ENCODE measurements at regions not wholly inside any gene's neighbourhood (a gene's known extent, or its start where the extent isn't known, plus 50 kb on each side); places are given as distances from the start of the nearest gene placed in this dataset.
A peak's percentile ranks its signal among the peaks of the same experiment; 100 is the strongest.

DNA sequence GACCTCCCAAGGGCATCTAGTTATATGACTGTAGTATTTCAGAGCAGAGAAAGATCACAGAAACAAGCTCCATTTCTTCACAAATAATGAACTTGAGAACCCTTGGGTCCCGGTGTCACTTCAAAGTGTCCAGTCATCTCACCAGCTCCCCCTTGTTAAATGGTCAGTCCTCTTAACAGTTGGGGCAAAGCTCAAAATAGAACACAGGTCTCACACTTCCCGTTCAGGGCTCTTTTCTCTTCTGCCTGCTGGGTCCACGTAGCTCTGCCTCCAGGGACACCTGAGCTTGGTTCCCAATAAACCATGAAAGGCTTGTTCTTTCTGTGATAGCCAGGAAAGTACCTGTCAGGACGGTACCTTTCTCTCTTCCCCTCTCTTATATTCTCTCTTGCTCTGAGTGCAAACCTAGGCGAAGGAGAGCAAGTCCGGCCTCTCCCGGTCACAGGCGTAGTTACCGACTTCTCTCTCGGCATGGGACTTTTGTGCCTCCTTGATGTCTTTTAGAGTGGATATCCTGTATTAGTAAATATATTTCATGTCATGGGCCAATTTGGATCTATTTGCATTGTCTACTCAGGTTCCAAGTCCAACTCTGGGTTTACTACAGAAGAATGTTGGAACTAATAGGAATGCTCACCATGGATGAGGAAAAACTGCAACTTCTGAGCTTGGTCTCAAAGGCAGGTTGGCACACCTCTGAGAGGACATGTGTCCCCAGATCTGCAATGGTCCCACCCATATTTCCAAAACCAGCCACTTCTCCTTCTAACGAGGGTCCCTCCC lies 118.8 kb upstream of the PARP11 start:
- intact Hi-C loops (cut with DNase I) = no loop called here
- no peaks in the 10 kb centered on the region for H3K4me1 ChIP-seq
- no peak for DNase-seq
- H3K9me3 ChIP-seq = no peaks in the 10 kb centered on the region
- peaks cover 6% of the 10 kb centered on the region for H3K27me3 ChIP-seq
- TF ChIP-seq, protein P1, sequence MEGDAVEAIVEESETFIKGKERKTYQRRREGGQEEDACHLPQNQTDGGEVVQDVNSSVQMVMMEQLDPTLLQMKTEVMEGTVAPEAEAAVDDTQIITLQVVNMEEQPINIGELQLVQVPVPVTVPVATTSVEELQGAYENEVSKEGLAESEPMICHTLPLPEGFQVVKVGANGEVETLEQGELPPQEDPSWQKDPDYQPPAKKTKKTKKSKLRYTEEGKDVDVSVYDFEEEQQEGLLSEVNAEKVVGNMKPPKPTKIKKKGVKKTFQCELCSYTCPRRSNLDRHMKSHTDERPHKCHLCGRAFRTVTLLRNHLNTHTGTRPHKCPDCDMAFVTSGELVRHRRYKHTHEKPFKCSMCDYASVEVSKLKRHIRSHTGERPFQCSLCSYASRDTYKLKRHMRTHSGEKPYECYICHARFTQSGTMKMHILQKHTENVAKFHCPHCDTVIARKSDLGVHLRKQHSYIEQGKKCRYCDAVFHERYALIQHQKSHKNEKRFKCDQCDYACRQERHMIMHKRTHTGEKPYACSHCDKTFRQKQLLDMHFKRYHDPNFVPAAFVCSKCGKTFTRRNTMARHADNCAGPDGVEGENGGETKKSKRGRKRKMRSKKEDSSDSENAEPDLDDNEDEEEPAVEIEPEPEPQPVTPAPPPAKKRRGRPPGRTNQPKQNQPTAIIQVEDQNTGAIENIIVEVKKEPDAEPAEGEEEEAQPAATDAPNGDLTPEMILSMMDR (IDR thresholded peaks at IDR 0.05) = no peak
- no peak overlapping the region for H3K4me3 ChIP-seq
- no peak overlapping the region for H3K27ac ChIP-seq
- ATAC-seq = no peak
- H3K36me3 ChIP-seq = no peaks in the 10 kb centered on the region

DNA sequence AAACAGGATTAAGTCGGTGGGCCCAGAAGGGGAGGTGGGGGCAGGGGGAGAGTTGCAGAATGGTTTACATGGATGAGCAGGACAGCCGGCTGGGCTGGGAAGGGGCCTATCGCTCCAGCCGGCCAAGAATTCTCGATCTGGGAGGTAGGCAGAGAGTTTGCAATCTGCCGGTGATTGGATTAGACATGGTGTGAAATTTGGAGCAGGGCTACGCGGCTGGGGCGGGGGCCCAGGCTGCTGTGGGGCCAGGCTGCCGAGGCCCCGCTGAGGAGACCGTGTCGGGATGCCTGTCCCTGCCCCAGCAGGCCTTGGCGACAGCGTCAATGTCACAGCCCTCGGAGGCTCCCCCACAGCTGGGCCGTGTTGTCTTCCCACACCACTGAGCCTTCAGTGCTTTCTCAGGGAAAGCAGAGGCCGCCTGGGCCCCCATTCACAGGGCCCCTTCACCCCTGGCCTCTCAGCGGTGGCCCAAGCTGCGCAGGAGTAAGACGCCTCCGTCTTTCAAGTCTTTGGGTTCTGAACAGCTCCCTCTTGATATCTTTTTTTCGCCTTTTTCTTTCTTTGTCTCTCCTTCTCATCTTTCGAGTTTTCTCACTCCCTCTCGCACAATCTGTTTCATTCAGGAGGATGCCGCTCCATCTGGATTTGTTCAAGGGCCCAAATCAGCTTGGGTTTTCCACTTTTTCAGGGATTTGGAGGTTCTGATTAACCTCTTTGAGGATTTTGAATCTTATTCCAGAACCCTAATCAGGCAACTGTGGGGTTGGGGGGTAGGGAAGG lies 117.5 kb upstream of the PARP11 start:
- TF ChIP-seq, protein P1 (IDR thresholded peaks at IDR 0.05) = no peak
- H3K36me3 ChIP-seq = no peaks in the 10 kb centered on the region
- no peak for DNase-seq
- no peak overlapping the region for H3K4me3 ChIP-seq
- no peaks in the 10 kb centered on the region for H3K4me1 ChIP-seq
- ATAC-seq = no peak
- H3K27ac ChIP-seq = no peak overlapping the region
- intact Hi-C loops (cut with DNase I) = no loop called here
- peaks cover 6% of the 10 kb centered on the region for H3K27me3 ChIP-seq
- no peaks in the 10 kb centered on the region for H3K9me3 ChIP-seq

DNA sequence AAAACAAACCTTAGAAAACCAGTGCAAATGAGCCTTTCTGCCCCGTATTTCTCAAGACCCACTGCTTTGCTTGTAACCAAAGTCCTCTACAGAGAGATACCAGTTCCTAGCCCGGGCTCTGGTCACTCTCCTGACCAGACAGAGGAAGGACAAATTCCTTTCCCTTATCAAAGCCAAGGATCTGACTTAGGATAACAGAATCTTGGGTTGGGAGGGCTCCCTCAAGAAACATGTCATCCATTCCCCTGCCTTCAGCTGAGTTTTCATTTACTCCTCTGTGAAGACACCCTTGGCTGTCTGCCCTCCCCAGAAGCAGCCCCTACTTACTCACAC lies 116.0 kb upstream of the PARP11 start:
- H3K4me1 ChIP-seq = no peaks in the 10 kb centered on the region
- intact Hi-C loops (cut with DNase I) = no loop called here

DNA sequence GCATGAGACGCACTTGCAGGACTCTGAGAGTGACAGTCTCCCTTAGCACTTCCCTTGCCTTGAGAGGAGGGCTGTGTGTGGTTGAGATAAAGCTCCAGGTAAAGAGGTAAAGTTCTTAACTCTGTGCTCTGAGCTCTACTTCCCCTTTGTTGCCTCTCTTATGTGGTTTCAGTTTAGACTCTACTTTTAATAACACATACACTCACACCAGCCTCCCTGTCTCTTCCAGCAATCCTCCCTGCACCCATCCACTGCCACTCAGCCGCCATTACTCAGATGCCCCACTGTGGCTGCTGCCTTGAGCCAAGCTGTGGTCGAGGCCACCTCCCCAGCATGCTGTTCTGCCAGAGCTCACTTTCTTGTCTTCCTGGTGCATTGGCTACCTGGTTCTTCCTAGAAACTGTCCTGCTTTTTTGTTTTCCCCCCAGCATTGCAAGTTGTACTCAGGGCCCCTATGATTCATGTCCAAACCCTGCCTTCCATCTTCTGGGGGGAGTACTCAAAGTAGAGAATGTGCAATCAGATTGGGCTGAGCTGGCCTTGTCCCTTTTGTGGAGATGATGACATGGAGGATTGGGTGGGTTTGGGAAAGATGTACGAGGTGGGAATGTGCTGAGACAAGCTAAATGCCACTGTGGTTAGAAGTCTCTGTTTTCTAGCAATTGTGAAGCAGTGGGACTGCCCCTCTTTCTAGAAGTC lies 115.5 kb upstream of the PARP11 start:
- no peak overlapping the region for H3K27ac ChIP-seq
- intact Hi-C loops (cut with DNase I) = no loop called here
- no peak overlapping the region for H3K4me3 ChIP-seq
- H3K27me3 ChIP-seq = peaks cover 6% of the 10 kb centered on the region
- ATAC-seq (peak; percentile 25), DNase-seq (no peak)
- no peaks in the 10 kb centered on the region for H3K36me3 ChIP-seq
- TF ChIP-seq, protein P1 (IDR thresholded peaks at IDR 0.05) = no peak
- H3K4me1 ChIP-seq = no peaks in the 10 kb centered on the region
- peaks cover 2% of the 10 kb centered on the region for H3K9me3 ChIP-seq

More for the DNA sequence above, 116.0 kb upstream of the PARP11 start:
- TF ChIP-seq, protein P1 (IDR thresholded peaks at IDR 0.05) = no peak
- no peak overlapping the region for H3K4me3 ChIP-seq
- H3K9me3 ChIP-seq = no peaks in the 10 kb centered on the region
- no peaks in the 10 kb centered on the region for H3K36me3 ChIP-seq
- H3K27ac ChIP-seq = no peak overlapping the region
- peaks cover 6% of the 10 kb centered on the region for H3K27me3 ChIP-seq
- ATAC-seq = no peak
- DNase-seq = no peak

DNA sequence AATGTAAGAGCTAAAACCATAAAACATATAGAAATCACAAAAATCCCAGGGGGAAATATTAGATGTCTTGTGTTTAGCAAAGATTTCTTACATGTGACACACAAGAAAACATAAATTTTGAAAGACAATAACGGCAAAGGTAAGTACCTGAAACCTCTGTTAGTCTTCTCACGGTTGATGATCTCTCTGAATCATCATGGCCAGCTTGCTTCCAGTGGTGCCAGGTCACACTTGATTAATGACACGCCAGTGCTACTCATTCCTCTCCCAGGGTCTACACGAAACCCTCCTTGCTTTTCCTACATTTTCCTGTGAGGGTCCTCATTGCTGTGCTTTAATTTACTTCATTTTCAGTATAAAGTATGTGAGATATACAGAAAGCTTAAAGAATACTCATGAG lies 114.4 kb upstream of the PARP11 start:
- intact Hi-C loops (cut with DNase I) = no loop called here
- Histone ChIP-seq H3K27me3 (peaks cover 6% of the 10 kb centered on the region), H3K36me3 (no peaks in the 10 kb centered on the region), H3K9me3 (peaks cover 8% of the 10 kb centered on the region), H3K4me3 (no peak overlapping the region), H3K4me1 (no peaks in the 10 kb centered on the region), H3K27ac (no peak overlapping the region)
- TF ChIP-seq, protein P1 (IDR thresholded peaks at IDR 0.05) = no peak
- ATAC-seq (no peak), DNase-seq (no peak)

All from upper lobe of right lung (tissue), 1 donor.